Chondrocyte (in vitro differentiated cells): ENCODE measurements at regions not wholly inside any gene's neighbourhood (a gene's known extent, or its start where the extent isn't known, plus 50 kb on each side); places are given as distances from the start of the nearest gene placed in this dataset.

Experiments used
- DNase-seq: peaks from one replicate; pipeline ENCODE4 v3.0.0; 2021; ENCODE audit warnings: mixed read lengths, low spot score
- H3K27ac Mint-ChIP-seq: one replicate; pipeline ENCODE4 v1.8.0; 2021; ENCODE audit warnings: mild to moderate bottlenecking, moderate library complexity, mixed read lengths; ENCODE audit not compliant: unreplicated experiment
- H3K27me3 Mint-ChIP-seq: 2 replicates; pipeline ENCODE4 v1.8.0; 2021; ENCODE audit warnings: low read depth, mixed read lengths
- H3K36me3 Mint-ChIP-seq: 2 replicates; pipeline ENCODE4 v1.8.0; 2021; ENCODE audit warnings: low read depth, mixed read lengths
- H3K4me1 Mint-ChIP-seq: 2 replicates; pipeline ENCODE4 v1.8.0; 2021; ENCODE audit warnings: low read depth, mild to moderate bottlenecking, mixed read lengths
- H3K4me3 Mint-ChIP-seq: one replicate; pipeline ENCODE4 v1.8.0; 2021; ENCODE audit warnings: mild to moderate bottlenecking, moderate library complexity, mixed read lengths; ENCODE audit not compliant: unreplicated experiment
- H3K9me3 Mint-ChIP-seq: 2 replicates; pipeline ENCODE4 v1.8.0; 2021; ENCODE audit warnings: low read depth, mixed read lengths
- TF ChIP-seq, protein P1 (sequence below): fragments of 200-600 bp; sonication (generic); IDR thresholded peaks from 2 replicates; pipeline ENCODE4 v1.5.0; 2021; ENCODE audit warnings: antibody characterized with exemption, mild to moderate bottlenecking, moderate library complexity

DNA sequence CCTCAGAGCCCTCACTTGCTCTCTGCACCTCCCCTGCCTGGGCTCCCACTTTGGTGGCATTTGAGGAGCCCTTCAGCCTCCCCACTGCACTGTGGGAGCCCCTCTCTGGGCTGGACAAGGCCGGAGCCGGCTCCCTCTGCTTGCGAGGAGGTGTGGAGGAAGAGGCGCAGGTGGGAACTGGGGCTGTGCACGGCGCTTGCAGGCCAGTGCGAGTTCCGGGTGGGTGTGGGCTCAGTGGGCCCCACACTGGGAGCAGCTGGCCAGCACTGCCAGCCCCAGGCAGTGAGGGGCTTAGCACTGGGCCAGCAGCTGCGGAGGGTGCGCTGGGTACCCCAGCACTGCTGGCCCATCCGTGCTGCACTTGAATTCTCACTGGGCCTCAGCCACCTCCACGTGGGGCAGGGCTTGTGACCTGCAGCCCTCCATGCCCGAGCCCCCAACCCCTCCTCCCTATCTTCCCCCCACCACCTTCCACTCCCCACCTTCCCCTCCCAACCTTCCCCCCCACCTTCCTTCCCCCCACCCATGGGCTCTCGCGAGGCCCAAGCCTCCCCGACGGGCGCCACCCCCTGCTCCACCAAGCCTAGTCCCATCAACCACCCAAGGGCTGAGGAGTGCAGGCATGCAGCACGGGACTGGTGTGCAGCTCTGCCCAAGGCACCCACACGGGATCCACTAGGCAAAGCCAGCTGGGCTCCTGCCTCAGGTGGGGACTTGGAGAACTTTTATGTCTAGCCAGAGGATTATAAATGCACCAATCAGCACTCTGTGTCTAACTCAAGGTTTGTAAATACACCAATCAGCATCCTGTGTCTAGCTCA lies 113.5 kb upstream of the BEND4 start:
- DNase-seq, result no peak
- Mint-ChIP-seq H3K9me3 (peaks cover 2% of the 10 kb centered on the region), H3K27ac (no peak overlapping the region), H3K27me3 (peaks cover 6% of the 10 kb centered on the region), H3K4me3 (no peak overlapping the region), H3K36me3 (no peaks in the 10 kb centered on the region), H3K4me1 (no peaks in the 10 kb centered on the region)
- TF ChIP-seq, protein P1, sequence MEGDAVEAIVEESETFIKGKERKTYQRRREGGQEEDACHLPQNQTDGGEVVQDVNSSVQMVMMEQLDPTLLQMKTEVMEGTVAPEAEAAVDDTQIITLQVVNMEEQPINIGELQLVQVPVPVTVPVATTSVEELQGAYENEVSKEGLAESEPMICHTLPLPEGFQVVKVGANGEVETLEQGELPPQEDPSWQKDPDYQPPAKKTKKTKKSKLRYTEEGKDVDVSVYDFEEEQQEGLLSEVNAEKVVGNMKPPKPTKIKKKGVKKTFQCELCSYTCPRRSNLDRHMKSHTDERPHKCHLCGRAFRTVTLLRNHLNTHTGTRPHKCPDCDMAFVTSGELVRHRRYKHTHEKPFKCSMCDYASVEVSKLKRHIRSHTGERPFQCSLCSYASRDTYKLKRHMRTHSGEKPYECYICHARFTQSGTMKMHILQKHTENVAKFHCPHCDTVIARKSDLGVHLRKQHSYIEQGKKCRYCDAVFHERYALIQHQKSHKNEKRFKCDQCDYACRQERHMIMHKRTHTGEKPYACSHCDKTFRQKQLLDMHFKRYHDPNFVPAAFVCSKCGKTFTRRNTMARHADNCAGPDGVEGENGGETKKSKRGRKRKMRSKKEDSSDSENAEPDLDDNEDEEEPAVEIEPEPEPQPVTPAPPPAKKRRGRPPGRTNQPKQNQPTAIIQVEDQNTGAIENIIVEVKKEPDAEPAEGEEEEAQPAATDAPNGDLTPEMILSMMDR, result no peak

DNA sequence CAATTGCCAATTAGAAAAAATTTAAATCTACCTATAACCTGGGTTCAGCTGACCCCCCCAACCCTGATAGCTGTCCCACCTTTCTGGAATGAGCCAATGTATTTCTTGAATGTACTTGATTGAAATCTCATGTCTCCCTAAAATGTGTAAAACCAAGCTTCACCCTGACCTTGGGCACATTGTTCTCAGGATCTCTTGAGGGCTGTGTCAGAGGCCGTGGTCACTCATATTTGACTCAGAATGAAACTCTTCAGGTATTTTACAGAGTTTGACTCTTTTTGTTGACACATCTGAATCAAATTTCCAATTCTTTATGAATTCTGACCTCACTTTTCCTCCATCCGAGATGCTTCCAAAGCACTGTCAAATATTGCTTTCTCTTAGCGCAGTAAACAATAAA lies 115.3 kb upstream of the BEND4 start:
- H3K36me3 Mint-ChIP-seq, result no peaks in the 10 kb centered on the region
- no peak overlapping the region for H3K4me3 Mint-ChIP-seq
- peaks cover 12% of the 10 kb centered on the region for H3K27me3 Mint-ChIP-seq
- H3K4me1 Mint-ChIP-seq, result no peaks in the 10 kb centered on the region
- TF ChIP-seq, protein P1, result no peak
- H3K27ac Mint-ChIP-seq, result no peak overlapping the region
- peaks cover 2% of the 10 kb centered on the region for H3K9me3 Mint-ChIP-seq
- no peak for DNase-seq

DNA sequence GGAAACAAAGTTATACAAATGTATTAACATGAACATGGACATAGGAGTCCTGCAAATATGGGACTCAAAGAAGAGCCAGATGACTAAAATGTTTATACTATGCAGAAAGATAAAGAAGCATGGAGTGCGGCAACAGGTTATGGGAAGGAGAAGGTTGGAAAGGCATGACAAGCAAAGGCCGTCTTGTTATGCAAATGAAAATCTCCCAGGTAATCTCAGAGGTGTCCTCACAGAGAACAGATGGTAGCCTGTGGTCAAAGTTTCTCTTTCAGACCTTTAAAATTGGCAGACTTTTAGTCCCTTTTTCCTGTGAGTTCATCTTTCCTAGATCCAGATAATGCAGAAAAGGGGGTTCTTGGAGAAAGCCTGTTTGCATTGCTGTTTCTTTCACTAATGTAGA lies 116.4 kb upstream of the BEND4 start:
- no peaks in the 10 kb centered on the region for H3K4me1 Mint-ChIP-seq
- no peaks in the 10 kb centered on the region for H3K36me3 Mint-ChIP-seq
- peaks cover 2% of the 10 kb centered on the region for H3K9me3 Mint-ChIP-seq
- TF ChIP-seq, protein P1, result no peak
- no peak for DNase-seq
- H3K4me3 Mint-ChIP-seq, result no peak overlapping the region
- no peak overlapping the region for H3K27ac Mint-ChIP-seq
- H3K27me3 Mint-ChIP-seq, result peaks cover 14% of the 10 kb centered on the region

DNA sequence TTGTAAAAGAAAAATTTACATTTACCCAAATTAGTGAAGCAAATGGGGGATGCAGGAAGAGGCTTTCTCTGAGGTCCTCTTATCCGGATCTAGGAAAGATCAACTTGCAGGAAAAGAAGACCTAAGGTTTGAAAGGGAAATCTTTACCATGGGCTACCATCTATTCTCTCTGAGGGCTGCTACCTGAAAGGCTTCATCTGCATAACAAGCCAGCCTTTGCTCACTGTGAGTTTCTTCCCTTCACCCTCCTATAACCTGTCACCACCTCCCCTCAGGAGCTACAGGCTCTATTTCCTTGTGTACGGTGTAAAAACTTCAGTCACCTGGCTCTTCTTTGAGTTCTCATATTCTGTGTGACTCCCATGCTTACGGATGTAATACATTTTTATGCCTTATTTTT lies 118.6 kb upstream of the BEND4 start:
- DNase-seq, result no peak
- peaks cover 2% of the 10 kb centered on the region for H3K9me3 Mint-ChIP-seq
- no peak overlapping the region for H3K27ac Mint-ChIP-seq
- TF ChIP-seq, protein P1, result no peak
- no peaks in the 10 kb centered on the region for H3K36me3 Mint-ChIP-seq
- peaks cover 14% of the 10 kb centered on the region for H3K27me3 Mint-ChIP-seq
- H3K4me3 Mint-ChIP-seq, result no peak overlapping the region
- no peaks in the 10 kb centered on the region for H3K4me1 Mint-ChIP-seq

DNA sequence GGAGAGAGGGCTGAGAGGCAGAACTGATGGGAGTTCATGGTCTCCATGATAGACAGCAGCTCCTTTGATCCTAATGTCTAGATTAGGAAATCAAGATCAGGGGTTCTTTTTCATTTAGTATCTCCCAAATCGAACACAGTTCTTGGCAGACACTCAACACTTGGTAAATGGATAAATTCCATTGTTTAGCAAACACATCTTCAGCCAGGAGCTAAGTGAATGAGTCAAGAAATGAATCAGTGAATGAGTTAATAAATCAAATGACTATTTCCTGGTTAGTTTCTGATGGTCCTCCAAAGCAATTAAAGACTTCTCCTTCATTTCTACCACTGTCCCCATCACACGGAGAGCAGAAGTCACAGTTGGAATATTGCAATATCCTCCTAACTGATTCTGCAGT lies 120.0 kb upstream of the SHISA3 start:
- Mint-ChIP-seq H3K27me3 (peaks cover 16% of the 10 kb centered on the region), H3K36me3 (no peaks in the 10 kb centered on the region), H3K27ac (no peak overlapping the region), H3K4me3 (no peak overlapping the region), H3K9me3 (no peaks in the 10 kb centered on the region), H3K4me1 (peaks cover 6% of the 10 kb centered on the region)
- DNase-seq, result no peak
- TF ChIP-seq, protein P1, result no peak
